OCI-LY1 (cell line): ENCODE measurements at regions not wholly inside any gene's neighbourhood (a gene's known extent, or its start where the extent isn't known, plus 50 kb on each side); places are given as distances from the start of the nearest gene placed in this dataset.

ENCODE experiments used
- CTCF ChIP-seq: fragments of 200-600 bp; sonication (generic), shearing (Covaris generic); IDR thresholded peaks from 2 replicates; pipeline ENCODE4 v1.5.1; 2017; ENCODE audit warnings: mild to moderate bottlenecking, antibody characterized with exemption, low read length, moderate library complexity, mixed read lengths
- EZH2 ChIP-seq: fragments of 200-600 bp; sonication (generic), shearing (Covaris generic); IDR thresholded peaks from 2 replicates; pipeline ENCODE4 v1.8.0; 2017; ENCODE audit warnings: borderline replicate concordance, mixed run types, mild to moderate bottlenecking, antibody characterized with exemption, low read length, moderate library complexity, mixed read lengths

GRCh38 chr1:64320470-64320869 lies 117.0 kb downstream of the UBE2U start:
- TF ChIP-seq CTCF: no peak
- TF ChIP-seq EZH2: no peak
